ENCODE measurements at regions not wholly inside any gene's neighbourhood (a gene's known extent, or its start where the extent isn't known, plus 50 kb on each side); places are given as distances from the start of the nearest gene placed in this dataset.

GRCh38 chr10:55063811-55064210 lies 262.8 kb upstream of the PCDH15 start:
- CTCF ChIA-PET, result no interaction called here

More at GRCh38 chr10:55063811-55064210, 262.8 kb upstream of the PCDH15 start:
- Histone ChIP-seq H3K36me3 (ENCODE audit: control insufficient read depth in 2 of 2, insufficient read depth in 2 of 2, low read length in 1 of 2) (no peaks in the 10 kb centered on the region), H3K4me1 (ENCODE audit: control insufficient read depth, insufficient read depth, low read length) (no peaks in the 10 kb centered on the region), H3K9me3 (replicated peaks; ENCODE audit: control insufficient read depth, insufficient read depth, low read length) (no peaks in the 10 kb centered on the region), H3K27ac (ENCODE audit: control insufficient read depth, insufficient read depth) (no peak overlapping the region), H3K4me3 (no peak overlapping the region), H2AFZ (ENCODE audit: control insufficient read depth, low read depth, low read length) (no peak overlapping the region), H3K9ac (ENCODE audit: control insufficient read depth, insufficient read depth, low read length) (no peak overlapping the region), H3K79me2 (ENCODE audit: control insufficient read depth, insufficient read depth, low read length) (no peaks in the 10 kb centered on the region), H3K27me3 (replicated peaks in 1 of 2; ENCODE audit: control insufficient read depth in 2 of 2, insufficient read depth in 2 of 2, low read length in 1 of 2) (no peaks in the 10 kb centered on the region), H4K20me1 (ENCODE audit: control insufficient read depth, insufficient read depth) (no peaks in the 10 kb centered on the region), H3K4me2 (ENCODE audit: control insufficient read depth, insufficient read depth) (no peak overlapping the region)
- intact Hi-C loops (cut with micrococcal nuclease; ENCODE audit: unreplicated experiment) (no loop called here), in situ Hi-C loops (cut with MboI) (no loop called here)
- ChIA-PET POLR2A (no interaction called here), SMC1A (ENCODE audit: uncharacterized antibody, unreplicated experiment) (no interaction called here), RAD21 (ENCODE audit: unreplicated experiment) (no interaction called here)
- no TSS peak for BruUV-seq (replicated peaks)
- no peak for FAIRE-seq
- TF ChIP-seq YBX1 (IDR thresholded peaks at IDR 0.05) (no peak), ZNF207 (IDR thresholded peaks at IDR 0.05; ENCODE audit: borderline replicate concordance) (no peak), BCL3 (IDR thresholded peaks at IDR 0.05; ENCODE audit: borderline replicate concordance, insufficient read depth, low read depth, low read length, poor library complexity, severe bottlenecking) (no peak), PAX8 (IDR thresholded peaks at IDR 0.05) (no peak), PKNOX1 (IDR thresholded peaks at IDR 0.05) (no peak), ATF3 (IDR thresholded peaks at IDR 0.05; ENCODE audit: borderline replicate concordance, extremely low read depth, low read depth, low read length) (no peak), RUNX3 (IDR thresholded peaks at IDR 0.05; ENCODE audit: low read length) (no peak), ESRRA (IDR thresholded peaks at IDR 0.05; ENCODE audit: low read length) (no peak), ZBTB33 (IDR thresholded peaks at IDR 0.05) (no peak), MEF2A (IDR thresholded peaks at IDR 0.05; ENCODE audit: insufficient read depth, low read depth, low read length) (no peak), GABPA (IDR thresholded peaks at IDR 0.05; ENCODE audit: low read depth) (no peak), SRF (IDR thresholded peaks at IDR 0.05; ENCODE audit: low read depth in 2 of 2, low read length in 2 of 2) (no peak), LARP7 (IDR thresholded peaks at IDR 0.05) (no peak)
- ATAC-seq, result no peak
- no peak for DNase-seq (ENCODE audit: low read depth, low spot score)
